ENCODE measurements at regions not wholly inside any gene's neighbourhood (a gene's known extent, or its start where the extent isn't known, plus 50 kb on each side); places are given as distances from the start of the nearest gene placed in this dataset.
"Not testable (repeated sequence)": the region's sequence is repeated elsewhere in the genome, so short reads cannot be mapped to it uniquely, and the experiment has no call there.

DNA sequence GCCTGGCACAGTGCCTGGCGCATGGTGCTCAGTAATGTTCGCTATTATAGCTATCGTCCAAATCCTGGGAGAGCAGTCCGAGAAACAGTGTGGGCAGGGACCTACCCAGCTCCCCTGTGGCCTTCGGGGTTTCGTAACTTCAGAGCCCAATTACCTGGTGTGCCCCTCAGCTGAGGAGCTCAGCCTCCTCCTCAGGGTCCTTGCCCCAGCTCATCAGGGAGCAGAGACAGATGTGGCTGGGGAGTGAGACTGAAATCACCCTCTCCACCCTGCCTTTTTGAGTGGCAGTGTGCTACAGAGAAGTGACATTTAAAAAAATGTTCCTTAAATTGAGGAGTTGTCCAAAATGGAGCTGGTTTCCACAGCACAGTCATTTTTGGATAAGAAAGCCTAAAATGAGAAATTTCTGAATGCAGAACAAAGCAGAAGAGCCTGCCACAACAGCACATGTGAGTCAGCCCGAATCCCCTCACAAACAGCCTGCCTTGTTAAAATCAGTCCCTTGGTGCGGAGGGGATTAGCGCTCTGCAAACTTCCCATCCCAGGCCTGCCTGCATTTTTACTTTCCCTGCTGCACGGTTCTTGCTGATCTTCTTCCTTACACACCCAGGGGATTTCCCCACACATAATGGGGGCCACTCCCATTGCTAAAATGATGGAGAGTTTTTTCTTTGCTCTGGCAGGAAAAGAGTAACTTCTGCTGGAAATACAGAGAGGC, 78.1 kb upstream of the PITX1 start:
- no peak for DNase-seq

DNA sequence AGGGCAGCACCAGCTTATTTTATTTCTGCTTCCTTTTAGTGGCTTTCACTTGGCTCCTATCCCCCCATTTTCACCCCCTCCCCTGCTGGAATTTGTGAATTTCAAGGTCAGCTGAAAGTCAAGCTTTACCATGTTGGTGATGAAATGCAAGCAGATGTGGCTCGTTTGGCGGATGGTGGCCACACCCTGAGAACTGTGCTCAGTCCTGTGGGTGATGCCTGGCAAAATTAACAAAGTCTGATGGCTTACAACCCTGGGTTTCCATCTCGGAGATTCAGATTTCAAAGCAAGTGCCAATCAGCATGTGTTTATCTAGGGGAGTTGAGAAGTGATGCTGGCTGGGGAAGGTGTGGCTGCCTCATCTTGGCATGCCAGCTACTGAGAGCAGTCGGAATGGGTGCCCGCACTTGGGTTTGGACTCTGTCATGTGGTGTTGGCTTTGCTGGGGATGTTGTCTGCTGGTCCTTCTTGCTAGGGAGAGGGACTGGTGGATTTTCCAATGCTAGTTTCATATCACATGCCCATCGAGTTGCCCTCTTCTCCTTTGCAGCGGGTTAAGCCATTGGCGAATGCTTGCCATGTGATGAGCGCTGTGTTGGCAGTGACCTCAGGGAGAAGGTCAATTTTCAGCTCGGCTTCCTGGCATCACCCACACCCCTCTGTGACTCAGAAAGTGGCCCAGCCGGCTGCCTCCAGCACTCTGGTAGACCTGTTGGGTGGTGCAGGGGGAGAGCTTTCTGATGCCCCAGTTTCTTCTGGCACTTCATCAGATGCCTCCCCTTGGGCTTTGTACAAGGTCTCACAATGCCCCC, 77.0 kb upstream of the PITX1 start:
- no peak for DNase-seq

DNA sequence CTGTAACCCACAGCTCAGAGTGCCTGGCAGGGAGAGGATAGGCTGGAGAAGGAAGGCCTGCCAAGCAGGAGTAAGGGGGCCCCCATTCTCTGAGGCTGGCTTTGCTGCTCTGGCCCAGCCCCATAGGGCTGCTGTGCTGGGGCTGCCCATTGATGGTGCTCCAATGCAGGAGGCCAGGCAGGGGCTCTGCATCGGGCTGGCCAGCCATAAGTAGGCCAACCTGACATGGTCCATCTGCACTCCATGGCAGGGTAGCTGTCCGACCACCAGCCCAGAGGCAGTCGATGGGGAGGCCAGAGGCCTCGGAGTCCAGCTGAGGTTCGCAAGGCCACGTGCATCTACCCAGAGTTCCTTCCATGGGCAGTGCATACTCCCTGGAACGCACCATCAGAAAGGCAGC, 75.0 kb upstream of the PITX1 start:
- no peak for DNase-seq

DNA sequence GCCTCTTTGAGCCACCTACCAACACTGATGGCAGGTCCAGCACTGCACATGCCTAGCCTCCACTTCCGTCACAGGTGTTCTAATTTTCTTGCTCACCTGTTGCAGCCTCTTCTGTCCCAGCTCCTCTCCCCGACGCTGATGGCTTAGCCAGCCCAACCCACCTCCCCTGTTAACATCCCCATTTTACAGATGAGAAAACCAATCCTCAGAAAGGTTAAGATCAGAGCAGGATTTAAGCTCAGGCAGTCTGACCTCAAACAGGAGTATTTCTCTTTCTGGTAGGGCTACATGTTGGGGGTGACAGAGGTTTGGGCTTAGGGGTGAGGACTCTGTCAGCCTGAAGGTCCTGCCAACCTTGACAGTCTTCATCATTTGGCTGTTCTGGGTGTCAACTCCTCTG, 74.5 kb upstream of the PITX1 start:
- no peak for DNase-seq

DNA sequence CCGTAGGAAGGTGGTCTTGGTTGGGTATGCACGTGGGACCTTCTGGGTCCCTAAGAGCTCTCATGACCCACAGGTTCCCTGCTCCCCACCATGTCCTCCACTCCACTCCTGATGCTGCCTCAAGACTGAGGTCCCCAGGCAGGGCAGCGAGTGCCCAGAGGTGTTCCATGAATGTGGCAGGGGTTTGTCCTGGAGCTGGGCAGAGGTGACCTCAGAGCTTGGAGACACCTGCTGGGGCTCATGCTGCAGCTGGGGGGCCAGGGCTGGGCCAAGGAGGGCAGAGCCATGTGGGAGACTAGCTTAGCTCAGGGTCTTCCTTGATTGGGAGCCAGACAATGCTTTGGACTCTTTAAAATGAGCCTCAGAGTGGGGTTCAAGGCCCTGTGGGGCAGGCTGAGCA, 74.0 kb upstream of the PITX1 start:
- DNase-seq, result no peak

DNA sequence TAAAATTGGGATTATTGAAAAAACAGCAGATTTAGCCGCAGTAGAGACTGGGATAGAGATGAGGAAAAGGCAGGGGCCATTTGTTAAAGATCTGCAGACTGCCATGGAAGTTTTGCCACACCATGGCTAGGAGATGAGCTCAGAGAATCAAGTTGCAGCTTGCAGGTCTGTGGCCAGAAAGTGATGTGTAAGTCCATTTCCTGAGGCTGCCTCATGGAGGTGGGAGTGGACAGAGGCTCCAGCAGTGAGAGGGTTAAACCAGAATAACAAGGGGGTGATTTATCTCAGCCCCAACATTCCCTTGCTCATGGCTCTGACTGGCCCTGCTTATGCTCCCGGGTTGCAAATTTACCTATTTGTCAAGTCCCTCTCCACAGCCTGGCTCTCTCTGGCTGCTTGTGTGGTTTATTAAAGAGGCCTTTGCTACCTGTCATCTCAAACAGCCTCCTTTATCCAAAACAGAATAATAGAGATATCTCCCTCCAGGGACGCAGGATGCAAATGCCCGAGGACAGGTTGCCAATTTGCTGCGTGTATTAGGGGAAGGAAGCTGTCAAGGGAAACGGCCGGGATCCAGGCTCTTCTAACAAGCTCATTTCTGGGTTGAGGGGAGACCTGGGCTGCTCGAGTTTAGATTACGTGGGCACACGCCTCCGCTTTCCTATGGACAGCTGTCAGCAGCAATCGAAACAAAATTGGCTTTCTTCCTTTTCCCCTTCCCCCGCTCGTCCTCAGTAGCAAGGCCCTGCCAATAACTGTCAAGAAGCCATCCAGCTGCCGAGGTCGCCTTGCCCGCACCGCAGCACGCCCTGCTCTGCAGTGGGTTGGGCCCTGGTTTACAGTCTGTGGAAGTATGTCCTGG, 72.8 kb upstream of the PITX1 start:
- peak; percentile 42 for DNase-seq

DNA sequence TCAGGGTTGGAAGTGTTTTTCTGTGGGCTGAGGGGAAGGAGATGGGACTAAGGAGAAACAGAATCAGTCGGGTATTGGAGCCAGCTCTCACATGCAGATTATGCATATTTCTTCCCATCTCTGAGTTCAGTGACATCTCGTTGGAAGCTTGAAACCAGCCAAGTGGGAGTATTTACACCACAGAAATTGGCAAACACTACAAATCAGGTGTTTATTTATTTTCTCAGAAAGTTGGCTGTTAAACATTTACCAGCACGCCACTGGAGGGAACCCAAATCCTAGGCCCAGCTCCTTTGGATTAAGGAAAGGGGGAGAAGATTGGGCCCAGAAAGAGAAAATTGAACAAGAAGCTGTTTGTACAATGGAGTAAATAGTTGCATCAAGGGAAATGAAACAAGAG, 72.1 kb upstream of the PITX1 start:
- DNase-seq, result no peak

DNA sequence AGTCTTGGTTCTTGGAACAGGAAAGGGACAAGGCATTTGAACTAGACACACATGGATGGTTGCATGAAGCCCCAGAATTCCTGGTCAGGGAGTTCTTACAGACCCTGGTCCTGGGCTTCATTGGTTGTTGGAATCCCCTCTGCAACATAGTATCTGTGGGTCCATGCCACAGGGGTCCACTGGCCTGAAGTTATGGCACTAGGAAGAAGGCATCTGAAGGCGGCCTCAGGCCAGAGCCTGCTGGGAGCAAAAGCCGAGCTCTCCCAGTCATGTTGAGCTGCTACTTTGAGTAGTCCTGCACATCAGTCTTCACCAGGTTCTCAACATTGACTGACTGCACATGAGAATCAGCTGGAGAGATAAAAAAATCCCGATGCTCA, 71.1 kb upstream of the PITX1 start:
- DNase-seq, result no peak

DNA sequence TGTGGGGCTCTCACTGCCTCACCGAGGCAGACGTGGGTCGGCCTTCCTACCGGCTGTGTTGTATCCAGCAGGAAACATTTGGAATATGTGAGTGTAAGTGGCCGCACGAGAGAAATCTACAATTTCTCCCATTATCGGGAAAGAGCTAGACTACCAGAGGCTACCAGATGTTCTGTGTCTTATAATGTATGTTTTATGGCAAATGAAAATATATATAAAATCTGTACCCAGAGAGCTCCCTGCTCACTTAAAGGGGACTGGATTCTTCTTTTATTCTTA, 69.5 kb upstream of the PITX1 start:
- no peak for DNase-seq

DNA sequence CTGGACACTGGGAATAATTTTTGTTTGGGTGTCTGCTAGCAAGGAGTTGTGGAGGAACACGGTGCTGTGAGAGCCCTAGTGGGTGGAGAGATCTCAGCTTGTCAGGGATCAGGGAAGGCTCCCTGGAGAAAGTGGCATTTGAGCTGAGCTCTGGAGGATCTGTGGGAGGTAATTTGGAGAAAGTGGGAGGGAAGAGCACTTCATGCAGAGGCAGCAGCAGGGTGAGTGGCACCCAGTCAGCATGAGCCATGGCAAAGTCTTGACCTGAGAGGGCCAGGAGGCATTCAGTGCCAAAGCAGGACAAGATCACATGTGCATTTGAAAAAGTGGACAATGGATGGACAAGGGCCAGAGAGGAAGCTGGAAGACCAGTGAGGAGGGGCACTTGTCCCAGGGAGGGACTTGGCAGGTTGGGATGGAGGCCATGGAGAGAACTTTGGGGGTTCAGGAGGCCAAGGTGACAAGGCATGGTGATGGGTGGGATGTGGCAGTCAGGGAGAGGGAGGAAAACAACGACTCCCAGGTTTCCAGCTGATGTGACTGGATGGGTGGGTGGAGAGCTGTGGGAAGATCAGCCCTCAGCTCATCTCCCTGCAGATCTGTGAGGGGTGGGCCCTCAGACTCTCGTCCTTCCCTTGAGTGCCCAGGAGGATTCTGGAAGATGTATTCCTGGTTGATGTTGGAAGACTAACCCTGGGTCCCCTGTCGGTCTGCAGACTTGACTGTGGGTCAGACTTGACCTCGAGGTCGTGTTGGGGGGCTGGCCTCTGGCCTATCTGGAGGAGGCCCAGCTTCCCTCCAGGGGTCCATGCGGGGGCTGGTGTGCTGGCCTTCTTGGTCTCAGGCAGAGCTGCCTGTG, 68.9 kb upstream of the PITX1 start:
- DNase-seq, result no peak

DNA sequence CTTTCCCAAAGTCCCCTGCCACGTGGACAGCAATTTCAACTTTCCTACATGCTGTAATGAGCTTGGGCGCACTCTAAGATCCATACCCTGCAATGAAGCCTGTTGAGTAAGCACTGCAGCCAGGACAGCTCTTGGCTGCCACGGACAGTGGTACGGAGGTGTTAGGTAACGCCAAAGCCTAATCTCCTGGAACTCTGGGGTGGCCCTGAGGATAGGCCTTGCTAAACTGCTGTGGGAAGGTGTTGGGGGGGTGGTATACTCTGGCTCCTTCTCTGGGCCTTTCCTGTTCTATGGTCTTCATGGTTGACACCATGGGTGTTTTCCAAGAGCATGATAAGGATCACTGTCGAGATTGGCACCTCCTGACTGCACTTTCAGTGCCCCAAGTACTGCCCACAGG, 66.4 kb upstream of the PITX1 start:
- no peak for DNase-seq

DNA sequence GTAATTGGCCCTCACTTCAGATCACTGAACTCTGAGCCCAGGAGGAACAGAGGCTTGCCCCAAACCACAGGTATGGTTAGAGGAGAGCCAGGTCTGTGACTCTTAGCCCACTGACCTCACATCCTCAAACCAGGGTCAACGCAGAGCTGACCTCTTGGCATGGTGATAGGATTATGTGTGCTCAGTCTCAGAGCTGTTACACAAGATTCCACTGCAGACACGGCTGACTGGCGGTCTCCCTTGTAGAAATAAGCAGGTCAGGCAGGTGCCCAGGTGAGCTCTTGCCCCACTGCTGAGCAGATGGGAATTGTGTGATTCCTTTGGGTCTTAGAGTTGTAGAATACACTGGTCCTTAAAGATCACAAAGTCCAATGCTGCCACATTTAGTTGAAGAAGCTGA, 66.0 kb upstream of the PITX1 start:
- DNase-seq, result no peak

DNA sequence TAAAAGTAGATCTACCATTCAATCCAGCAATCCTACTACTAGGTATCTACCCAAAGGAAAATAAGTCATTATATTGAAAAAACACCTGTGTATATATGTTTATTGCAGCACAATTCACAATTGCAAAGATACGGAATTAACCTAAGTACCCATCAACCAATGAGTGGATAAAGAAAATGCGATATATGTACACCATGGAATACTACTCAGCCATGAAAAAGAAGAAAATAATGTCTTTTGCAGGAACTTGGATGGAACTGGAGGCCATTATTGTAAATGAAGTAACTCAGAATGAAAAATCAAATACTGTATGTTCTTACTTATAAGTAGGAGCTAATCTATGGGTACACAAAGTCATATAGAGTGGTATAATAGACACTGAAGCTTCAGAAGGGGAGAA, 63.4 kb upstream of the PITX1 start:
- DNase-seq, result no peak

DNA sequence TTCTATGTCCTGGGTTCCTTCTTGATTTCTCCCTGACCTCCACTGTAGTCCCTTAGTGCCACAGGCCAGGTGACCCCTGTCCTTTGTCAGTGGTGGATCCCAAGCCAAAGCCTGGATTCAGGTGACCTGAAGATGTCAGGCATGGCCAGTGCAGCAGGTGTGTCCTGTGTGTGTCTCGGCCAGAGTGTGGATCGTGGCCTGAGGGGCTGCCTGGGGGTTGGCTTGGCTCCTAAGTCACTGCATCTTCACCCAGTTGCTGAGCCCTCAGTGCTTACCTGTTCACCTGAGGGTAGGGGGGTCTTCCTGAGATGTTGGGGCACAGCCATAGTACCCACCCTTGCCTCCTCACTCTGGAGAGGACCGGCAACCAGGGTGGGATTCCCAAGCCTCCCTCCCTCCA, 61.8 kb upstream of the PITX1 start:
- no peak for DNase-seq

DNA sequence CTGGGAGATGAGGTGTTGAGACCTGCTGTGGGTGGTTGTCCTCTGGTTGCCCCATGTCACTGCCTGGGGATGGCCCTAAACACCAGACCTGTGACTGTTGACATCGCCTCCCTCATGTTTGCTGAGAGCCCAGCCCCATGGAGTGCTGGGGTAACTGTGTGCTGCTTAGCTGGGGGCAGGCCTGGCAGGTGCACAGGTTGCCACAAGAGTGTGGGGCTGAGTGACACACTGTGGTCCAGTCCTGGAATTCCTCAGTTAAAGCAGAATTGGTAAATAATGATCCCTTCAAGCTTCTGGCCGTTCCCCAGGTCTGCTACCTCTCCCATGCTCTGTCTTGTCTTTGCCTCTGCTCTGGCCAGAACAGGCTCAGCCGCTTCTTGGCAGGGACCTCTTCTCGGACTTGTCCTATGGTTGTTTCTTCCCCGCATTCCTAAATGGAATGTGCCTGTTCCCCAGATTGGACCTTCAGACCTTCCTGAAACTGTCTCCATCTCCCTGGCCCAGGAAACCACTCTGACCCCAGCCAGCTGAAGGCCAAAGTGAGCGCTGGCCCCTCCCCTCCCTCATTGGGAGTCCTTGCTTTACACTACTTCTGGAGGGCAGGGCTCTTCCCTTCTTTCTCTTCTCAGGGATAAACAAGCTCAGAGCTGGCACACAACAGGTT, 61.2 kb upstream of the PITX1 start:
- DNase-seq, result no peak

DNA sequence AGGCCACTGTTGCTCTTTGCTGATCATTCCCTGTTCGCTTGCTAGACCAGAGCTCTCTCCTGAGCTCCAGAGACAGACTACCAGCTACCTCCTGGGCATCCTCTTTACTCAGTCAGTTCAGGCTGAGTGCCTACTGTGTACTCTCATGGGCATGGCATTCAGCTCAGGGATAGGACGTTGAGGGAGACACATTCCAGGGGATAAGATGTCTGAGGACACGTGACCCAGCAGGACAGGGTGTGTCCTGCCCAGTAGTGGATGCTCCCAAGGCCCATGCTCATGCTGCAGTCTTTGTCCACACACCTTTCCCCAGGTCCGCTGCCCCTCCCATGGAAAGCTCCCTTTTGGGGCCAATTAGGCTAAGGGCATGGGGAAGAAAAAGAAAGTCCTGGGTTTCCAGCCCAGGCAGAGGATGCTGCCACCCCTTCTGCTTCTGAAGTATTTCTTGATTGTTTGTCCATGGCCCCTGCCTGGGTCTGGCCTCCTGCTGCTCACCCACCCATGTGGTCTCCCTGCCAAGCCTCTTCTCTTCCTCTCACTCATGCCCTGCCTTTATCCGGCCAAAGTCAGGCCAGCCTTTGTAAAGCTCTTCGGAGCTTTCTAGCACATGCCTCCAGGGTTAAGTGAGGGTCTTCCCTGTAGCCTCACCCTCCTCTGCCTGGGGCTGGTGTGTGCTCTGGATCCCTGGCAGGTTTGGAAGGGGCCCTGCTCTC, 60.5 kb upstream of the PITX1 start:
- no peak for DNase-seq

DNA sequence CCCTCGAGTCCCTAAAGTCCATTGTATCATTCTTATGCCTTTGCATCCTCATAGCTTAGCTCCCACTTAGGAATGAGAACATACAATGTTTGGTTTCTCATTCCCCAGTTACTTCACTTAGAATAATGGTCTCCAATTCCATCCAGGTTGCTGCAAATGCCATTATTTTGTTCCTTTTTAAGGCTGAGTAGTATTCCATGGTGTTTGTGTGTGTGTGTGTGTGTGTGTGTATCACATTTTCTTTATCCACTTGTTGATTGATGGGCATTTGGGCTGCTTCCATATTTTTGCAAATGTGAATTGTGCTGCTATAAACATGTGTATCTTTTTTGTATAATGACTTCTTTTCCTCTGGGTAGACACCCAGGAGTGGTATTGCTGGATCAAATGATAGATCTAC, 59.5 kb upstream of the PITX1 start:
- not testable (repeated sequence) for DNase-seq

DNA sequence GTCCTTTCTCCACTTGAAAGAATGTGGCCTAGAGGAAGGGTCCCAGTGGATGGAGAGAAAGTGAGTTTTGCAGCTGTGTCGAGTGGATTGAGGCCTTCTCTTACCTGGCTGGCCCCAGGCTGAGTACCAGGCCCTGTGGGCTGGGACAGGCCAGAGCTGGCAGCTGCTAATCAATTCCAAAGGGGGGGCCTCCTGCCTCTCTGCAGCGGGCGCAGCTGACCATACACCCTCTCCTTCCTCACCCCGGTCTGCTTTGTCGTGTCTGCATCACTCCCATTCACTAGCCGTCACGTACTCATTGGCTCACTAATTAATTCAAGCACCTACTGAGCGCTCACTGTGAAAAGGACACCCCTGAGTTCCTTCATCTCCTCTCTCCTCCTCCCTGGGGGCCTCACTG, 58.4 kb upstream of the PITX1 start:
- no peak for DNase-seq

DNA sequence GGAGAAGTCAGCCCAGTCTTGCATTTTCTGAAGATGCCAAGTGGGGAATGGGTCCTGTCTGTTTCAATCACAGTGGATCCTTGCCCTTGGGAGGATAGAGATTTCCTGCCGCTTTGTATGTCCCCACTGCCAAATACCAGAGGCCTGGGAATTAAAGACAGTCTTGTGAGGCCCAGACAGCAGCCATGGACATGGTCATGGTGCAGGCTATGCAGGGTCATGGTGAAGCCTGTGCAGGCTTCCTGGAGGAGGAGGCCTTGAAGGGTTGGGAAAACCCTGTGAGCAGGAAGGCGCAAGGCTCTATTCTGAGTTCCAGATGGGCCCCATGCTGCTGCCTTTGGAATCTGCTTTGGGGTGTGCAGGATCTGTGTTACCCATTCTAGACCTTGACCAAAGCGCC, 57.3 kb upstream of the PITX1 start:
- DNase-seq, result no peak

DNA sequence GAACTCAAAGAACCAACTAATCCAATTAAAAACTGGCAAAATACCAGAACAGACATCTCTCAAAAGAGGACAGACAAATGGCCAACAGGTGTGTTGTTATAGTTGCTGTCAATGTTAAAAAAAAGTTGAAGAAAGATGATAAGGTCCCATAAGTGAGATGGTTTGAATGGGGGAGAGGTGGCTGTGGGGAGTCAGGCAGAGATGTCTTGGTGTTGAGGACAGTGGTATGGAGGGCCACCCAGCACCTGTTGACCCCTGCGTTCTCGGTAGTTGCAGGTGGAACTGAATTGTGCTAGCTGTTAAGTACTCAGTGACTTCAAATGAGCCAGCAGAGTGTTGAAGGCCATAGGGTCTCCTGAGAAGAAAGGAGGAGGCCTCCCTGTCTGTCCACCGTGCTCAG, 55.9 kb upstream of the PITX1 start:
- no peak for DNase-seq

DNA sequence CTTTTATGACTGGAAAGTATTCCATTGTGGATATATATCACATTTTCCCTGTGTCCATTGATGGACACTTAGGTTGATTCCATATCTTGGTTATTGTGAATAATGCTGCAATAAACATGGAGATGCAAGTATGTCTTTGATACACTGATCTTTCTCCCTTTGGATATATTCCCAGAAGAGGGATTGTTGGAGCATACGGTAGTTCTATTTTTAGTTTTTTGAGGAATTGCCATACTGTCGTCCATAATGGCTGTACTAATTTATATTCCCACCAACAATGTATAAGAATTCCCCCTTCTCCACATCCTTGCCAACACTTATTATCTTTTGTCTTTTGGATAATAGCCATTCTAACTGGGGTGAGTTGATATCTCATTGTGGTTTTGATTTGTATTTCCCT, 54.9 kb upstream of the PITX1 start:
- DNase-seq, result no peak

DNA sequence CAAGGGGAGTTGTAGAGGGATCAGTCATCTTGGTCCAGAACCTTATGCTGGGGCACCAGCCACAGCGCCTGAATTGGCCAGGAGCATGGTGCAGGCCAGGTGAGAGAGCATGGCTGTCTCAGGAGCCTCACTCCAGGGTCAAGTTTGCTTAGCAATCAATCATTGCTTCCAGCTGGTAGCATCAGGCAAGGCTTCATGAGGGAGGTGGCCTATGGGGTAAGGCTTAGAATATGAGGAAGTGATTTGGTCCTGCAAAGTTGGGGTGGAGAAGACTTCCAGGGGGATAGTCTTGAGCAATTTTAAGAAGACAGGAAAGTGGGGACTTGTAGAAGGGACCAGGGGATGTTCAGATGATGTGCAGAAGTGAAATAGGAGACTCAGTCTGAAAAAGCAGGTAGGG, 53.9 kb upstream of the PITX1 start:
- DNase-seq, result no peak

All from NCI-H226 (cell line).